ENCODE measurements at regions not wholly inside any gene's neighbourhood (a gene's known extent, or its start where the extent isn't known, plus 50 kb on each side); places are given as distances from the start of the nearest gene placed in this dataset.
"Not testable (repeated sequence)": the region's sequence is repeated elsewhere in the genome, so short reads cannot be mapped to it uniquely, and the experiment has no call there.

- ATAC-seq (ENCODE audit: low read depth) = no peak
- ChIA-PET CTCF (interaction anchor here (1.4 kb wide), 1 partner anchor 182 kb away, joined by 3 read pairs; no protein-coding TSS in a partner anchor), POLR2A (interaction anchor here (0.6 kb wide), 1 partner anchor 557 kb away, joined by 3 read pairs; no protein-coding TSS in a partner anchor)
- no peaks in the 10 kb centered on the region for H3K36me3 Mint-ChIP-seq (ENCODE audit: low read depth)
- H3K4me1 Mint-ChIP-seq = peaks cover 4% of the 10 kb centered on the region
- no peak overlapping the region for H3K4me3 Mint-ChIP-seq
- no peaks in the 10 kb centered on the region for H3K9me3 Mint-ChIP-seq
- no peaks in the 10 kb centered on the region for H3K27me3 Mint-ChIP-seq
- no peak overlapping the region for H3K27ac Mint-ChIP-seq
- DNase-seq = no peak
- TF ChIP-seq CTCF (IDR thresholded peaks at IDR 0.05) = no peak
- intact Hi-C loops (cut with micrococcal nuclease) = loop anchor here (5.0 to 10.0 kb wide), 4 partner anchors 315 to 1210 kb away; no protein-coding TSS in a partner anchor
These were observed 461.4 kb downstream of the MID1IP1 start for GRCh38 chrX:39262641-39263040.

GRCh38 chrX:39264023-39264422 is 462.8 kb downstream of the MID1IP1 start:
- Mint-ChIP-seq H3K27me3 (no peaks in the 10 kb centered on the region), H3K9me3 (no peaks in the 10 kb centered on the region), H3K4me3 (no peak overlapping the region), H3K27ac (no peak overlapping the region), H3K36me3 (ENCODE audit: low read depth) (no peaks in the 10 kb centered on the region), H3K4me1 (peaks cover 4% of the 10 kb centered on the region)
- no peak for TF ChIP-seq CTCF (IDR thresholded peaks at IDR 0.05)
- ChIA-PET POLR2A (no interaction called here), CTCF (no interaction called here)
- ATAC-seq (ENCODE audit: low read depth) = no peak
- intact Hi-C loops (cut with micrococcal nuclease) = loop anchor here (5.0 to 10.0 kb wide), 4 partner anchors 313 to 1208 kb away; no protein-coding TSS in a partner anchor
- no peak for DNase-seq

GRCh38 chrX:39267176-39267575 is 465.9 kb downstream of the MID1IP1 start:
- no peak for ATAC-seq (ENCODE audit: low read depth)
- no peak for TF ChIP-seq CTCF (IDR thresholded peaks at IDR 0.05)
- Mint-ChIP-seq H3K36me3 (ENCODE audit: low read depth) (no peaks in the 10 kb centered on the region), H3K9me3 (peaks cover 6% of the 10 kb centered on the region), H3K27me3 (no peaks in the 10 kb centered on the region), H3K4me1 (no peaks in the 10 kb centered on the region), H3K27ac (no peak overlapping the region), H3K4me3 (no peak overlapping the region)
- ChIA-PET POLR2A (no interaction called here), CTCF (no interaction called here)
- intact Hi-C loops (cut with micrococcal nuclease) = loop anchor here (10.0 kb wide), 1 partner anchor 468 kb away; no protein-coding TSS in a partner anchor
- DNase-seq = no peak

- ATAC-seq (ENCODE audit: low read depth) (no peak), DNase-seq (no peak)
- POLR2A ChIA-PET = no interaction called here
- no peak overlapping the region for H3K4me3 Mint-ChIP-seq
- no peaks in the 10 kb centered on the region for H3K27me3 Mint-ChIP-seq
- no peaks in the 10 kb centered on the region for H3K4me1 Mint-ChIP-seq
- CTCF ChIA-PET = no interaction called here
- intact Hi-C loops (cut with micrococcal nuclease) = loop anchor here (10.0 kb wide), 1 partner anchor 467 kb away; no protein-coding TSS in a partner anchor
- no peak overlapping the region for H3K27ac Mint-ChIP-seq
- no peak for TF ChIP-seq CTCF (IDR thresholded peaks at IDR 0.05)
- peaks cover 6% of the 10 kb centered on the region for H3K9me3 Mint-ChIP-seq
- no peaks in the 10 kb centered on the region for H3K36me3 Mint-ChIP-seq (ENCODE audit: low read depth)
These were observed 466.9 kb downstream of the MID1IP1 start for GRCh38 chrX:39268207-39268606.

- CTCF ChIA-PET = no interaction called here
- intact Hi-C loops (cut with micrococcal nuclease) = no loop called here
- Mint-ChIP-seq H3K4me3 (no peak overlapping the region), H3K4me1 (no peaks in the 10 kb centered on the region), H3K27me3 (no peaks in the 10 kb centered on the region), H3K9me3 (peaks cover 6% of the 10 kb centered on the region), H3K27ac (no peak overlapping the region), H3K36me3 (ENCODE audit: low read depth) (no peaks in the 10 kb centered on the region)
- POLR2A ChIA-PET = no interaction called here
- DNase-seq = no peak
- no peak for TF ChIP-seq CTCF (IDR thresholded peaks at IDR 0.05)
- ATAC-seq (ENCODE audit: low read depth) = no peak
These were observed 474.3 kb downstream of the MID1IP1 start for GRCh38 chrX:39275500-39276068.

- H3K36me3 Mint-ChIP-seq (ENCODE audit: low read depth); H3K4me3 Mint-ChIP-seq; ATAC-seq (ENCODE audit: low read depth); H3K27me3 Mint-ChIP-seq; H3K27ac Mint-ChIP-seq; POLR2A ChIA-PET; CTCF ChIA-PET; DNase-seq; H3K4me1 Mint-ChIP-seq; H3K9me3 Mint-ChIP-seq; intact Hi-C loops (cut with micrococcal nuclease): not testable (repeated sequence)
These were observed 476.6 kb downstream of the MID1IP1 start for GRCh38 chrX:39277685-39278390.
